HG03108 (cell line): ENCODE measurements at regions not wholly inside any gene's neighbourhood (a gene's known extent, or its start where the extent isn't known, plus 50 kb on each side); places are given as distances from the start of the nearest gene placed in this dataset.

Experiments used
- ATAC-seq: cut with Tn5 transposase; IDR thresholded peaks from one replicate; pipeline ENCODE4 v1.9.1; 2021; ENCODE audit warnings: moderate library complexity; ENCODE audit not compliant: unreplicated experiment

DNA sequence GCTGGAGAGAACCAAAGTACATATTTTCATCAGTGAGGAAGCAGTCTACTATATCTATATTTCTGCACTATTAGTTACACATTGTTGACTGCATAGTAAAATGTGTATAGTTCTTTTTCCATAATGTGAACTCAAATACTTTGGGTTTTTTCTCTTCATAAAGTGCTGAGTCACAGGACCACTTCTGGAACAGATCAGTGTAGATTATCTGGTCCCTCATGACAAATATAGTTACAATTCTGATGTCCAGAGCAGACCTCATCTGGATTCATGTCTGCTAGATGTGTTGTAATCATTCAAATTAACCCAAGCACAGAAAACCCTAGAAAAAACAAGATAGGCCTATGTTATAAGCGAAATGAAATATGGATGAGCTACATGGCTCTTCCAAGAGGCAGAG lies 171.4 kb downstream of the SUCLA2 start:
- ATAC-seq, result no peak

DNA sequence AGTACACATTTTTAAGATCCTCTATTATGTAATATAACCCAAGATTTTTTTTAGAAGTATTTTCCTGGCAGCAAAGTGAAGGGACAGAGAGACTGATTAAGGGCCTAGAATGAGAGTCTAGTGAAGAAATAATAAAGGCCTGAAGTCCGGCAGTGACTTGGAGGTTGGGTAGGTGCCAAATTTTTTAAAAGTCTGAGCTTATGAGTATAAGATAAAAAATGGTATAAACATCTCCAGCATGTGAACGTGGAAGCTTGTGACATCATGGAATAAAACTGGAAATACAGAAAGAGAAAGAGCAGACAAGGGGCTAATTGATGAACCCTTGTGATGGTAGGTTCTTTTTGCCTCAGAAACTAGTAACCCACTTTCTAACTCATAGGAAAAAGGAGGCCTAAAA lies 174.6 kb downstream of the SUCLA2 start:
- no peak for ATAC-seq

DNA sequence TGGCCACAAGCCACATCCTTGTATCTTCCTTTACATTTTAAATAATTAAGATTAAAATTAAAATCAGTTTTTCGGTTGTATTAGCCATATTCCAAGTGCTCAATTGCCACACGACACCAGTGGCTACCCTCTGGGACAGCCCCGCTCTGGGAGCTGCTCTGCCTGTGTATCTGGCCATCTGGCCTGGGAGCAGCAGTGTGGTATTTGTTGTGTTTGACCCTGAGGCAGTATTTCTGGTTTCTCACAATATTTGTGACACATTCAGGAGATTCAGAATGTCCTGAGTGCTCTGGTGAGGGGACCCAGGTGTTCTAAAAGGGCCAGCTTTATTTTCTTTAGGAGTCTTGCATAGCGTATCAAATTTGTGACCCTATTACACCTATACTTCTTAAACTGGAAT lies 179.0 kb downstream of the SUCLA2 start:
- no peak for ATAC-seq

DNA sequence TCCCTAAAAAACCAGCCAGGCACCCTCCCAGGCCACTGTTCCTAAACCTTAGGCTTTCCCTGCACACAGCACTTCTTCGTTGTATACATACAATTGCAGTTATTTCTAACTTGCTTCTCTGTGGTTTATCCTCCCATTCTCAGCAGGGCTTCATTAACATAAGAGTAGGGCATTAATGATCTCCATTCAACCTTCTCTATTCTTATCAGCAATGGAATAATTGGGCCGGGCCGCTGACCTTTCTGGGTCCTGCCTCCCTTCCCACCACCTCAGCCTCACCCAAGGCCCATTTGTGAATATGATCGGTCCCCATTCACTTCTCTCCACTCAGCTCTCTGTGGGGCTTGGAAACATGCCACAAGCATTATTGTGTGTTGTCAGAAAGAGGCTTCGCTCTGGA lies 184.2 kb downstream of the SUCLA2 start:
- ATAC-seq, result no peak

DNA sequence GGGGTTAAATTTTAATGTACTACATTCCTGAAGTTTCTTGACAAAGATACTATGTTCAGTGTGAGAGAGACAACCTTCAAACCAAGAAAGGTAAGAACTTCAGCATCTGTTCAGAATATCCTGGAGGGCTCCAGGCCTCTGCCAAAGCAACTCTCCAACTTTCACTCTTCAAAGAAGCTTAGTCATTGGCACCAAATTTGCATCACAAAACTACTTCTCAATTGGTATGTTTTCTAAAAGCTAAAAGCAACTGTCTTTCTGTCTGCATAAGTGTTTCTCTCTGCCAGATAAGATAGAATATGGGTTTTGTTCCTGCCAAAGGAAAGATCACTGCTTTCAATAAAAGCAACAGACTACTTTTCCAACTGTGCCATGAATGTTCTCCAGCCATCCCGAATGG lies 187.4 kb downstream of the SUCLA2 start:
- no peak for ATAC-seq

DNA sequence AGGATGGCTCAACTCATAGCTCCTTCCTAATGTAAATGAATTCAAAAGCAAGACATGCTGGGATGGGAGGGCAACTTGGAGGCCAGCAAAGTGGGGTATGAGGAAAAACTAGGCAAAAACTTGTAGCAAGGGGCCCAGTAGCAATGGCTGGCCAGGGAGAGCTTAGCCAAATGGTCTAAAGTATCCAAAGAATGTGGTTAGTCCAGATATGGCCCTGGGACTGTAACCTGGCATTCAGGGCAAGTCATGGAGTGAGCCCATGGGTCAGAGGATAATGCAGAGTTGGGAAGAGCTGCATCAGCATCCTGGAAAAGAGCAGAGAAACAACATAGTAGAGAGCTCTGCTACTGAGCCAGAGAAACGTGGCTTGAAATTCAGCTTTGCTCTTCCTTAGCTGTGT lies 191.7 kb downstream of the SUCLA2 start:
- ATAC-seq, result no peak

DNA sequence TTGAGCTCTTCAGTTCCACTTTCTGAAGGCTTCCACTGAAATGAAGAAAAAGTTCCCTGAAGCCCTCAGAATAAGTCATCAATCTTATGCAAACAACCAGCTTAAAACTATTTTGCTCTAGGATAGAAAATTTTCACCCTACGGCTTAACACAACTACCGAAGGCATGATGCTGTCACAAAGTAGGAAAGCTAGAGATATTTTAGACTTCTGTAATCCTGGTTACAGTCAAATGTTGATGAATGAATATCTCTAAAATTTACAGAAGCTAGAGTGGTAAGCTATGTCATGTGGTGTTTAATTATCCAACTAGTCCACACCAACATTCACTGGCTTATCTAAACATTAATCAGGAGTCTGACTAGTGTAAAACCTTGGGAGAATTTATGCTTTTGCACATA lies 197.9 kb downstream of the SUCLA2 start:
- ATAC-seq, result no peak

DNA sequence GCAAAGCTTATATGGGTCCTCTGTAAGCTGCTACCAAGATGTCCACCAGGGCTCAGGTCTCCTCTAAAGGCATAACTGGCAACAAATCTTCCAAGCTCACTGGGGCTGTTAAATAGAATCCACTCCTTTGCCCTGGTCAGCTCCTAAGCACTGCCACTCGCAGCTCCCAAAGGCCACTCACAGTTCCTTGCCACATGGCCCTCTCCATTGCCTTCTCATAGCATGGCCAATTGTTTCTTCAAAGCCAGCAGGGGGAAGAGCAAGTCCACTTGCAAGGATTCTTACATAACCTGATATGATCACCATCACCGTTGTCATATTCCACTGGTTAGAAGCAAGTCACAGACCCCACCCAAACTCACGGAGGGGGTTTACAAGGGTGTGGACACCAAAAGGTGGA lies 199.5 kb downstream of the SUCLA2 start:
- no peak for ATAC-seq

DNA sequence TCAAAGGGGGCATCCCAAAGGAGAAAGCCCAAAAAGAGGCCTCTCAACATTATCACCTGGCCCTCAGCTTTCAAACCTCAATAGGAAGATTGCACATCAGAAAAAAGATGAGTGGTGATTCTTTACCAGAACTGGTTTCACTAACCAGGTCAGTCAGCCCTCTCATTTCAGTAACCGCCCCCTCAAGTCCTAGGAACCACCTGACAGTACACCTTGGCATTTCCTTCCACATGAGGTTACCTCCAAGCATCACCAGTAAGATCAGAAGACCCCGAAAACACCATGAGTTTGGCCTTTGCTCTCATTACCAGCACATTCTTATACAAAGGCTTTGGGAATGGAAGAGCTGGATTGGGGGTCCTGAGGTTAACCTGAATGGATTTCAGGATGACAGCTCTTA lies 200.5 kb downstream of the SUCLA2 start:
- ATAC-seq, result no peak

DNA sequence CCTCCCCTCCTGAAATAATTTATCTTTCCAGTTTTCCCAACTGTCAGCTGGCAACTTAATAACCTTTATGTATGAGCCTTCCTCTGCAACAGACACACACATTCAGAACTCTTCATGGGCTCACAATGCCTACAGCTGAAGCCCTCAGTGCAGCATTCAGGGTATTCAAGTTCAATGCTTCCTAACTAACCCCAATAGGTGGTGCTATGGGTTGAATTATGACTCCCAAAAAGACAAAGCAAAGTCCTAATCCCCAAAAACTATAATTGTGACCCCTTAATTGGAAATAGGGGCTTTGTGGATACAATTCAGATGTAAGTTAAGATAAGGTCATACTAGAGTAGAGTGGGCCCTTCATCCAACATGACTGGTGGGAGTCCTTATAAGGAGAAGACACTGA lies 202.2 kb downstream of the SUCLA2 start:
- no peak for ATAC-seq

DNA sequence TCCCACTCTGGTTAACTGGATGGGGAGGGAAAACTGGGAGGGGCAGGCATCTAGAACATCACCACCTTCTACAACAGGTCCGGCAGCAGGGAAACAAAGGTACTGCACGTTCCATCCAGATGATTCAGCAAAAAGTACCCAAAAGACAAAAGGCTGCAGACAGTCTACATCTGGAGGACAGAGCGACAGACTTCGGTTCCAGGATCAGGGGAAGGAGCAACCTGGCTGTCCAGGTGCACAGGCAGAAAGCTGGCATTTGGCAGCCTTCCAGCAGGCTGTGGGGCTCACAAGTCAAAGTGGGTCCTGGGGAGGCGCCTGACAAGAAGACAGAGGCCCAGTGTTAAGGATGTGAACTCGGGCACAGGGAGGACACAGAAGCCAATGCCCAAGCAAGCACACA lies 202.9 kb downstream of the SUCLA2 start:
- no peak for ATAC-seq

DNA sequence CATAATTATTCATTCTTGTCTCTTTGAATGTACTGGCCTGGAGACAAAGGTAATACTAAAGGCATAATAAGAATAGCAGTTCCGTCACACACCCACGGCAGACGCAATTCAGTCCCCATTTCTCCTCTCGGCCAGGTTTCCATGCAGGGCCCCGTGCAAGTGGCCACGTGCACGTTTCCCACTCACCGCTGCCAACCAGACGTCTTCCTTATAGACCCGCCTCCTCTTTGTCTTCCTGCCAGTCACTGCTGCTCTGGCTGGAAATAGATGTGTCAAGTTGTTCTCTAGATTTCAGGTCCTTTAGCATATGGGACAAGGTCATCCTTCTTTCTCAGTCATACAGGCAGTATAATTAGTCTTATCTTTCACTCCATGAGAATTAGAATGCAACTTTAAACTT lies 204.3 kb downstream of the SUCLA2 start:
- no peak for ATAC-seq

DNA sequence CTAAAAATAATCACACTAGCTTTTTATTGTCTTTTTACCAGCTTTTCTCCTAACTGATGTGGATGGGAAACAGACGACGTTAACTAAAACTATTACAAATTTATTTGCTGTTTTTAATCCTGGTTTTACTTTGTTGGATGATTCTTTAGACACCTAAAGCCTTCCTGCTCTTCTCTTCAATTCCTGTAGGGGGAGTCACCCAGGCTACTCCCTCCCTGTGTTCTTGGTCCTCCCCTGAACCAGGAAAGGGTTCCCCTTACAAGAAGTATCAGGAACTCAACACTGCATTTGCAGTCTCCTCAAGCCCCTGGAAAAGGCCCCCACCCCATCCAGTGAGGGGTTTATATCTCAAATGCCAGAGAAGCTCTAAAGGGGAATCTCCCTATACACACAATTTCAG lies 206.1 kb downstream of the SUCLA2 start:
- no peak for ATAC-seq

DNA sequence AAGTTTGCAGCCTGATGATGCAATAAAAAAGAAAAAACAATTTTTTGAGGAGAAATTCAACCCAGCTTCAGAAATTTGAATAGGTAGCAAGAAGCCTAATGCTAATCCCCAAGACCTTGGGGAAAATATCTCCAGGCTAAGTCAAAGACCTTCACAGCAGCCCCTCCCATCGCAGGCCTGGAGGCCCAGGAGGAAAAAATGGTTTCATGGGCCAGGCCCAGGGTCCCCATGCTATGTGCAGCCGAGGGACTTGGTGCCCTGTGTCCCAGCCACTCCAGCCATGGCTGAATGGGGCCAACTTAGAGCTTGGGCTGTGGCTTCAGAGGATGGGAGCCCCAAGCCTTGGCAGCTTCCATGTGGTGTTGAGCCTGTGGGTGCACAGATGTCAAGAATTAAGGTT lies 210.3 kb downstream of the SUCLA2 start:
- ATAC-seq, result no peak

DNA sequence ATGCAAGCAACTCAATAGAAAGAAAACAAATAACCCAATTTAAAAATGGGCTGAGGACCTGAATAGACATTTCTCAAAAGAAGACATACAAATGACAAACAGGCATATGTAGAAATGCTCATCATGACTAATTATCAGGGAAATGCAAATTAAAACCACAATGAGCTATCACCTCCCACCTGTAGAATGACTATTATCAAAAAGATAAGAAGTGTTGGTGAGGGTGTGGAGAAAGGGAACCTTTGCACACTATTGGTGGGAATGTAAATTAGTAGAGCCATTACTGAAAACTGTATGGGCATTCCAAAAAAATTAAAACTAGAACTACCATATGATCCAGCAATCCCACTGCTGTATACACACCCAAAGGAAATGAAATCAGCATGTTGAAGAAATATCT lies 212.2 kb downstream of the SUCLA2 start:
- no peak for ATAC-seq

DNA sequence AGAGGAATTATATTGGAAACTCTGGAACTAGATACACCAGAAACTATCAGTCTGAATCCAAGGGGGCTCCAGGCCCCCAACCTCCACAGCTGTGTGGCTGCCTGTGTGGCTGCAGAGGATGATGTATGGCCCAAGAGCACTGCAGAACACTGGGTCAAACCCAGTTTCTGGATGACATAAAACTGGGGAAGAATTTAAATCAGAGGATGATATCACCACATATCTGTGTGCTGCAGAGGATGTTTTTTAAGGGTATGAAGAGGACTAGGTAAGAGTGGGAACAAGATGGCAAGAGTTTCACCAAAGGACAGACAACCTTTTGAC lies 226.4 kb downstream of the SUCLA2 start:
- ATAC-seq, result no peak

DNA sequence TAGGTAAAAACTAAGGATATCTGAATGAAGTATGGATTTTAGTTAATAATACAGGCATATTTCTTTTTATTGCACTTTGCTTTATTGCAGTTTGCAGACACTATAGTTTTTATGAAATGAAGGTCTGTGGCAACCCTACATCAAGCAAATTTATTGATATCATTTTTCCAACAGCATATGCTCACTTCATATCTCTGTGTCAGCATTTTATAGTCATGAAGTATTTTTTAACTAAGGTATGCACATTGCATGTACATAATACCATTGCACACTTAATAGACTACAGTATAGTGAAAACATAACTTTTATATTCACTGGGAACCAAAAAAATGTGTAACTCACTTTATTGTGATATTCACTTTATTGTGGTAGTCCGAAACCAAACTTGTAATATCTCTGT lies 236.3 kb downstream of the SUCLA2 start:
- ATAC-seq, result no peak

DNA sequence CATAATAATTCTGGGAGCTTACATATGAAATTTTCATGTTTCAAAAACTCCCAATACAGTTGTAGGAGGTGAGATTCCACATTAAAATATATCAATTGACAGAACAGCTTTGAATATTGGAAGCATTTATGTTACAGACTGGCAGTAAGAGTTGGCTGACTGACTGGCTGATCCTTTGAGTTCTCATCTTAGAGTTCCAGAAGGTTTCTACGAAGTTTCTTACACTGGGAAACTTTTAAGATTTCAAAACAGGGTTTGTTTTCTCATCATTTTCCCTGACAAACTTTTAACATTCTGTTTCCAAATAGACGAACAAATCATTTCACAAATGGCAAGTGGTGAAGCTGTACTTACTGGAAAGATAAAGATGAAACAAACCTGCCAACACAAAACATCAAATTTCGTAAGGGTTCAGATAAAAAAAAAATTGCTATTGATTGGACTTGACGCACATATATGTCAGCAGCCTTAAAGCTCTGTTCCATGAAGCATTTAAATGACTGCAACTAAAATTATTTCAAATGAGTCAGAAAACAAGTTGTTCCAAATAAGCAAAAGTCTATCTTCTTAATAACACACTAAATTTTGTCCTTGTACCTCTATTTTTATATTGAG lies 243.5 kb downstream of the SUCLA2 start:
- ATAC-seq, result no peak

DNA sequence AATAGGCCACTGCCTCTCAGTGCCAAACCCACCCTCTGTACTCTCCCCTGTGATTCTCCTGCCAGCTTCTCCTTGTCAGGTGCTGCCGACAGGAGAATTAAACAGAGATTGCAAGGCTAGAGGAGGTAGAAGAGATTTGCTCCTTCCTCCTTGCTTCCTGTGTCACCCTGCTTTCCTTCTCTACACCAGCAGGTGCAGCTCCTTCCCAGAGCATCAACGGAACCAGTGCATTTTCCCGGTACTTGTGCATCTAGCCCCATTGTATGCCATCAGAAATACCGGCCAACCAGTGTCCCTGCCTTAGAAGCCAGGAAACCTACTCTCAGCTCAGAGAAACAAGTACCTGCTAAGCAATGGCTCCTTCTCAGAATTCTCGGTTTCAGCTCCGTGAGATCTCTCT lies 253.2 kb downstream of the SUCLA2 start:
- no peak for ATAC-seq

DNA sequence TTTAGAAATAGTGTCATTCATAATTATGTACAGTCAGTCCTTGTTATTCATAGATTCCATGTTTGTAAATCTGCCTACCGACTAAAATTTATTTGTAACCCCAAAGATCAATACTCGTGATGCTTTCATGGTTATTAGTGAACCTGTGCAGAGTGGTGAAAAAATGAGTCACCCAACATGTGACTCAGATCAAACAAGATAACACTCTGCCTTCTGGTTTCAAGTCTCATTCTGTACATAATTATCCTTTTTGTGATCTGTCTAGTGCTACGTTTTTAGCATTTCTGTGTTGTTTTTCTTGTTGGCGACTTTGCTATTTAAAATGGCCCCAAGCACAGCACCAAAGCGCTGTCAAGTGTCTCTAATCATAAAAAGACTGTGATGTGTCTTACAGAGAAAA lies 274.7 kb downstream of the SUCLA2 start:
- ATAC-seq, result no peak

DNA sequence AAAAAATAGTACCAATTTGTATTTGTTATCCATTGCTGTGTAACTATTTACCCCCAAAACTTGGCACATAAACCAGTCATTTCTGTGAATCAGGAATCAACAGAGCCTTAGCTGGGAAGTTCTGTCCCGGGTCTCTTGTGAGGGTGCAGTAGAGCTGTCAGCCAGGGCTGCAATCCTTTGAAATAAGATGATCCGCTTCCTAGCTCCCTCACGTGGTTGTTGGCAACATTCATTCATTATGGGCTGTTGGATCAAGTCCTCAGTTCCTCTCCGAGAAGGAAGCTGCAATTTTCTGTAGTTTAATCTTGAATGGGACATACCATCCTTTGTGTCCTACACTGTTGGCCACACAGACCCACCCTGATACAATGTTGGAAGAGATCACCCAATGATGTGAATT lies 277.2 kb downstream of the SUCLA2 start:
- ATAC-seq, result no peak

DNA sequence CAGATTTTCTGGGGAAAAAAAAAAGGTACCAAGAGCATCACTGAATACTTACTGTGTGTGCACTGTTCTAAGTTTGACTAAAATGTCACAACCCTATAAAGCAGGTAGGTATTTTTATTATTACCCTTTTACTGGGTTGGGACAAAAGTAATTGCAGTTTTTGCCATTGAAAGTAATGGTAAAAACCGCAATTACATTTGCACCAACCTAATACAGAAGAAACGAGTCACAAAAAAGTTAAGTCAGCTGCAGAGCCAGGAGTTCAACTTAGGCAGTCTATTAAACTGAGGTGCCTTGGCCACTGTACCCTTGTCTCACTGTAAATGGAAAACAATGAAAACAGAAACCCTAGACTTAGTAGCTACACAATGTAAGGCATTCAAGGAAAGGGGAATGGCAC lies 281.9 kb downstream of the SUCLA2 start:
- ATAC-seq, result no peak

DNA sequence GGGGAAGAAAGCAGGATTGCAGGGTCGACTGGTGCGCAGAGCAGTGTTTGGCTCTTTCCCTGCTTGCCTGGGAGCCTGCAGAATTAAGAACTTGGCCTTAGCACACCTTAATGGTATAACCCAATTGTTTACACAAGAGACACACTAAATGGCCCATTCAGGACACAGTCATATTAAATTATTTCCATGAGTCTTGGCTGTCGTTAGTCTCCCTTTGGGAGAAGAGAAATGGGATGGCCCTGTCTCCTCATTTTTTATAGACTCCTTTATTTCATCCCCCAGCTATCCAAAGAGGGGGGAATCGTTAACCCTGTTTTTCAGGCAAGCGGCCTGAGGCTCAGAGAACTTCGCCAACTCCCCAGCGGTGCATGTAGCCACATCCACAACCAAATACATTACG lies 282.5 kb downstream of the SUCLA2 start:
- ATAC-seq, result no peak

DNA sequence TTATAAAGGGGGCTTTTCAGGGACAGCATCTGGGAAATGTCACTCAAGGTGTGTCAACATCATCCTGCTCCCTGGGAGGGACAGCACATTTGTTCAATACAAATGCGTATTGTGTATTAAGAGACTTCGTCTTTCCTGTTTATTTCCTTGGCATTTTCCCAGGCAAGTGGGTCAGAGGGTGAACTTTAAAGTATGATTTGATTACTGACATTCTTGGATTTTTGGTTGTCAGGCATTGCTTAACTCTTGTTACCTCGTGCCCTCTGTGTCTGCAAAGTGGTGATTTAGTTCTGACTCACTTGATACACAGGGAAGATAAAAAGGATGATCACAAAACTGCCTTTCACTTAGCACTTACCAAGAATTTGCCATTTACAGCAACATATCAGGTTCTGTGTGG lies 292.7 kb downstream of the SUCLA2 start:
- ATAC-seq, result no peak
